HFFc6 (cell line): ENCODE measurements at regions not wholly inside any gene's neighbourhood (a gene's known extent, or its start where the extent isn't known, plus 50 kb on each side); places are given as distances from the start of the nearest gene placed in this dataset.

Experiments
- DNase-seq: peaks from one replicate; pipeline ENCODE4 v3.0.0-alpha.2; 2018
- H3K27ac Mint-ChIP-seq: 2 replicates; pipeline ENCODE4 v1.8.0; 2020; ENCODE audit warnings: mild to moderate bottlenecking, mixed read lengths
- H3K27me3 Mint-ChIP-seq: 2 replicates; pipeline ENCODE4 v1.8.0; 2021; ENCODE audit warnings: mild to moderate bottlenecking, moderate library complexity, mixed read lengths; ENCODE audit not compliant: insufficient read depth
- H3K36me3 Mint-ChIP-seq: 2 replicates; pipeline ENCODE4 v1.8.0; 2021; ENCODE audit warnings: low read depth, mixed read lengths
- H3K4me1 Mint-ChIP-seq: 2 replicates; pipeline ENCODE4 v1.8.0; 2020; ENCODE audit warnings: low read depth, mixed read lengths
- H3K4me3 Mint-ChIP-seq: 2 replicates; pipeline ENCODE4 v1.8.0; 2020; ENCODE audit warnings: mild to moderate bottlenecking, moderate library complexity, mixed read lengths
- H3K9me3 Mint-ChIP-seq: 2 replicates; pipeline ENCODE4 v1.8.0; 2020; ENCODE audit warnings: mild to moderate bottlenecking, mixed read lengths
- TF ChIP-seq, protein P1 (sequence below): fragments of 200-600 bp; sonication (generic); IDR thresholded peaks from 2 replicates; pipeline ENCODE4 v1.5.0; 2021; ENCODE audit warnings: antibody characterized with exemption, mild to moderate bottlenecking

DNA sequence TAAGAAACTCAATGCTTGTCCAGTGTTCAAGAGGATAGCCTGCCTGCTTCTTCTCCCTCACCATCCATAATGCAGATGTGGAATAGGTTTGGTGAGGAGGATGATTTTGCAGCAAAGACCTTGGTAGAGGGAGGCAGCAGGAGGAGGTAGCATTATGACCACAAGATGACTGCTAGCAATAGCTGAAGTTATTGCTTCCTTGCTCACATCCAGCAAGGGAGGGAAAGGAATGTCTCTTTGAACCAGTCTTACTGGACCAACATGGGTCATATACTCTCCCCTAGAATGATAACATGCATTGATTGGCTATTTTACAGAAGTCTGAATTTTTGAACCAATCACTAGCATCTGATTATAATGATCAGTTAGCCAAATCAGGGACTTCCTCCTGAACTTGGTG, 607.6 kb downstream of the EBF1 start:
- Mint-ChIP-seq H3K27ac (no peak overlapping the region), H3K27me3 (no peaks in the 10 kb centered on the region), H3K9me3 (no peaks in the 10 kb centered on the region), H3K36me3 (no peaks in the 10 kb centered on the region), H3K4me3 (no peak overlapping the region), H3K4me1 (no peaks in the 10 kb centered on the region)
- DNase-seq = no peak
- TF ChIP-seq, protein P1, sequence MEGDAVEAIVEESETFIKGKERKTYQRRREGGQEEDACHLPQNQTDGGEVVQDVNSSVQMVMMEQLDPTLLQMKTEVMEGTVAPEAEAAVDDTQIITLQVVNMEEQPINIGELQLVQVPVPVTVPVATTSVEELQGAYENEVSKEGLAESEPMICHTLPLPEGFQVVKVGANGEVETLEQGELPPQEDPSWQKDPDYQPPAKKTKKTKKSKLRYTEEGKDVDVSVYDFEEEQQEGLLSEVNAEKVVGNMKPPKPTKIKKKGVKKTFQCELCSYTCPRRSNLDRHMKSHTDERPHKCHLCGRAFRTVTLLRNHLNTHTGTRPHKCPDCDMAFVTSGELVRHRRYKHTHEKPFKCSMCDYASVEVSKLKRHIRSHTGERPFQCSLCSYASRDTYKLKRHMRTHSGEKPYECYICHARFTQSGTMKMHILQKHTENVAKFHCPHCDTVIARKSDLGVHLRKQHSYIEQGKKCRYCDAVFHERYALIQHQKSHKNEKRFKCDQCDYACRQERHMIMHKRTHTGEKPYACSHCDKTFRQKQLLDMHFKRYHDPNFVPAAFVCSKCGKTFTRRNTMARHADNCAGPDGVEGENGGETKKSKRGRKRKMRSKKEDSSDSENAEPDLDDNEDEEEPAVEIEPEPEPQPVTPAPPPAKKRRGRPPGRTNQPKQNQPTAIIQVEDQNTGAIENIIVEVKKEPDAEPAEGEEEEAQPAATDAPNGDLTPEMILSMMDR = no peak

DNA sequence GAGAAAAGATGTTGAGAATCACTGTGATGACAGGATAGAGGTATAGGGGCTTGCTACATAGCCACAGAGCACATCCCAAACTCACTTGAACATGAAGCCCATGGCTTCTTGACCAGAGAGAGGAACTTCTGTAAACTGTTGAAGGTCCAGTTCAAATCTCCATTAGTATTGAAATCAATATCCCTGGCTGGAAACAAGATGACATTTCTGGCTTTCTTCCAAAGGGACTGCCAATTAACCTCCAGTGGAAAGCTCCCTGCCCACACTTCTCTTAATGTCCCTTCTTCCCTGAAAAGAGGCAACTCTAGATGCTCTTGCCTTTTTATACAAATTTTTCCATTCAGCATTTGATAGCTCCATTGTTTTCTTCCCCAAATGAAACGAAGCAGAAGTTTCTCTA, 612.1 kb downstream of the EBF1 start:
- Mint-ChIP-seq H3K27ac (no peak overlapping the region), H3K4me3 (no peak overlapping the region)

DNA sequence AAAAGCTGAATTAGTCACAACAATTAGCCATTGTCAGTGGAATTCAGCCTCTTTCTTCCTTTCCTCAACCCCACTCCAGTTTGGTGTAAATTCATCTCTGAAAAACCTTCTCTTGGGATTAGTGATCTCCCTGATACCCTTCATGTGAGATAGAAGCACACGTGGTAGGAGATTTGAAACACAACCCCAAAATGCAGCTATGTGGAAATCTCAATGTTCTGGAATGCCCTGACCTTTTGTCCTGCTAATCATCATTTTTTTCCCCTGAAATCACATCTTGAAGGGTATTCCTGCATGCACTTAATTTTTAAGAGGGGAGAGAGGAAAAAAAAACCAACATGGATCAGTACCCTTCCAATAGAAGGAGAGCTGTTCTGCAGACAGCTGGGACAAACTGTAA, 612.6 kb downstream of the EBF1 start:
- Mint-ChIP-seq H3K4me3 (no peak overlapping the region), H3K9me3 (no peaks in the 10 kb centered on the region), H3K27me3 (no peaks in the 10 kb centered on the region; the same call in 1 of the 2 replicates), H3K27ac (no peak overlapping the region), H3K4me1 (no peaks in the 10 kb centered on the region), H3K36me3 (no peaks in the 10 kb centered on the region)
- TF ChIP-seq, protein P1 = no peak
- DNase-seq = no peak

More for the DNA sequence above, 612.1 kb downstream of the EBF1 start:
- no peaks in the 10 kb centered on the region; the same call in 1 of the 2 replicates for H3K27me3 Mint-ChIP-seq
- H3K9me3 Mint-ChIP-seq = no peaks in the 10 kb centered on the region
- no peaks in the 10 kb centered on the region for H3K36me3 Mint-ChIP-seq
- TF ChIP-seq, protein P1 = no peak
- H3K4me1 Mint-ChIP-seq = no peaks in the 10 kb centered on the region
- DNase-seq = no peak

DNA sequence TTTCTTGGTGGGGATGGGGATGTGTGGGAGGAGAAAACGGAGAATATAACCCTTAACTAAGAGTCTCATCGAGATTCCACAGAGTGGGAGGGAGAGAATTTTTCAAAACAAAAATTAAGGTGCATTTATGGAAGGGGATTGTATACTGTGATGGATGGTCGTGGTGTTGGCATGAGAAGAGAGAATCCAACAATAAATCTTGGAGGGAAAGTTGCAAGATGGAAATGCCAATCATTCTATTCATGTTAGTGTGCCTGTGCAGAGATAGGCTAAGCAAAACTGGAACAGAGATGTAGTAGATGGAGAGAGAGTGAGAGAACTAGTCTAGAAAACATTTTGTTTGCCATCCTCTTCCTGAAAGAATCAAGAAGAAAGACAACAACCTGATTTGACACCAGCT, 613.1 kb downstream of the EBF1 start:
- no peaks in the 10 kb centered on the region for H3K4me1 Mint-ChIP-seq
- no peak overlapping the region for H3K4me3 Mint-ChIP-seq
- no peak for DNase-seq
- H3K36me3 Mint-ChIP-seq = no peaks in the 10 kb centered on the region
- no peaks in the 10 kb centered on the region for H3K9me3 Mint-ChIP-seq
- H3K27ac Mint-ChIP-seq = no peak overlapping the region
- H3K27me3 Mint-ChIP-seq = no peaks in the 10 kb centered on the region; the same call in 1 of the 2 replicates
- TF ChIP-seq, protein P1 = no peak

DNA sequence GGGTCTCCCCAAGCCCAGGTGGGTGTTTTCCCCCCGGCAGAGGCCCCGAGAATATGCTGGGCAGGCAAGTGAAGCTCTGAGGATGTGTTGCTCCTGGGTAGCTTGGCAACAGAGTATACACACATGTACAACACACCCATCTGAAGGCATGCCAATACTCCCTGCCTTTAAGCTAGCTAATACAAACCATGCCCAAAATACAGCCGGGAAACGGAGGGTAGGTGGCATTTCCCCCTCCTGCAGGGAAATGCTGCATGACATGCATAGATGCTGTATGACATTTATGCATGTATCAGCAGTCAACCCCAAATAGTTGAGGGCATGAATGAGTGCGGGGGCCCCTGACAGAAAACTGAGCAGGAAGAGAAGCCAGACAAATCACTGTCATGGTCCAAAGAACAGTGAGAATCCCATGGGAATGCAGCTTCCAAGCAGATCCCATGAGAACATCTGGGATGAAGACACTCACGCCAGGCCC, 614.1 kb downstream of the EBF1 start:
- H3K36me3 Mint-ChIP-seq = no peaks in the 10 kb centered on the region
- no peak overlapping the region for H3K4me3 Mint-ChIP-seq
- H3K27ac Mint-ChIP-seq = no peak overlapping the region
- H3K9me3 Mint-ChIP-seq = no peaks in the 10 kb centered on the region
- H3K27me3 Mint-ChIP-seq = no peaks in the 10 kb centered on the region; the same call in 1 of the 2 replicates
- TF ChIP-seq, protein P1 = no peak
- DNase-seq = no peak
- H3K4me1 Mint-ChIP-seq = no peaks in the 10 kb centered on the region

DNA sequence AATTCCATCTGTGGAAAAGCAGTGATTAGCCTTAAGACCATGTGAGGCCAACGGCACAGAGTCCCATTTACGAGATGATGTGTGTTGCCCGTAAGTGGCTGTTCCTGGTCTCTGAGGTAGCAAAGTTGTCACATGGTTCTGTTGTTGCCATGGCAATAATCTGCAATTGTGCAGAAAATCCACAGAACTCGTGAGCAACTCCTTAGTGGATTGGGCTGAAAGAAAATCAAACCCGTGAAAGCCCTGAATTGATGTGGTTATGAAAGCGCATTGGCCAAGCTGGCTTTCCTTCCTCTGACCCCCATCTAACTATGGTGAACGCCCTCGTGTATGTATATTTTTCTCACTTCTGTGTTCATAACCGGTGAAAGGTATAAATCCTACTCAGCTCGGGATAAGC, 614.7 kb downstream of the EBF1 start:
- H3K4me3 Mint-ChIP-seq = no peak overlapping the region
- no peak for DNase-seq
- TF ChIP-seq, protein P1 = no peak
- no peak overlapping the region for H3K27ac Mint-ChIP-seq
- H3K4me1 Mint-ChIP-seq = no peaks in the 10 kb centered on the region
- no peaks in the 10 kb centered on the region; the same call in 1 of the 2 replicates for H3K27me3 Mint-ChIP-seq
- no peaks in the 10 kb centered on the region for H3K9me3 Mint-ChIP-seq
- no peaks in the 10 kb centered on the region for H3K36me3 Mint-ChIP-seq
